Activated gamma-delta T cell treated with Interleukin-2 at 50 U/mL for 16 hours (primary cell): ENCODE measurements at regions not wholly inside any gene's neighbourhood (a gene's known extent, or its start where the extent isn't known, plus 50 kb on each side); places are given as distances from the start of the nearest gene placed in this dataset.

ENCODE experiments used
- DNase-seq: peaks from one replicate; pipeline ENCODE4 v3.0.0-alpha.2; 2020

DNA sequence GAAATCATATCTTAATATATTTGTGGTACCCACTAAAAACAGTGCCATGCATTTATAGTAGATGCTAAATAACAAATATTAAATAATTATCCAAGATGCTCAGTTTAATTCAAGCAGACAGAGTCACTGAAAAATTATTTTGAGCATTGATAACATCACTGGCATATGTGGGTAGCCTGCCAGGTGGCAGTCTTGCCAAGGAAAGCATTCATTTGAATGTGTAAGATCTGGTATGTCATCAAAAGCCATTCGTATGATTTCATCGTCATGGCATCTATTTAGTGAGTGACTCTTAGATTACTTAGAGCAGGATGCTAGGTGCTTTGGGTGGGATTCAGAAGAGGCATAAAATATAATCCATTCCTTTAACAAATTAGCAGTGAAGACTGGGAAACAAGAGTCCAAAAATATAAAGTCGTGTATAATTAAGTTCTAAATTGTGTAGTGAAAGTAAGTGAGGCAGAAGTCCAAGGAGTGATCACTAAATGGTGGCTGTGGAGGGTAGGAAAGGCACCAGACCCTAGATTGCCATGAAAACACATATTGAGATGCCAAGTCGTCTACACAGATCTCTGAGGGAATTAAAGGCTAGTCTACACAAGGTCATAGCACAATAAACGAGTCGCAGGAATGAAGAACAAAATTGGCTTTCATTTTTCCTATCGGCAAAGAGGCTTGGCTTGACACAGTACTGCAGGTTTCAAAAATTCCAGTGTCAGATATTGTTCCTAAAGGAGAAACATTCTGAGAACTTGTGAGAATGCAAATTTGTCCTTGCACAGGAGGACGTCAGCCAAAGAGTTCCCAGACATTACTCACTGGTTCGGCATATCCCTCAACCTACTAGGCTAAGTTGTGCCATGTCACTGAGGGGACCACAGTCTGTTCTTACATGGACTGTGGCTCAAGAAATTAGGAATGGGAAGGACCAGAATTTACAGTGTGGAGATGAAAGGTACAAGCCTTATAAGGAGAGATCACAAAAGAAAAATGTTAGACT is 130.8 kb downstream of the LYPLAL1 start:
- DNase-seq: no peak

DNA sequence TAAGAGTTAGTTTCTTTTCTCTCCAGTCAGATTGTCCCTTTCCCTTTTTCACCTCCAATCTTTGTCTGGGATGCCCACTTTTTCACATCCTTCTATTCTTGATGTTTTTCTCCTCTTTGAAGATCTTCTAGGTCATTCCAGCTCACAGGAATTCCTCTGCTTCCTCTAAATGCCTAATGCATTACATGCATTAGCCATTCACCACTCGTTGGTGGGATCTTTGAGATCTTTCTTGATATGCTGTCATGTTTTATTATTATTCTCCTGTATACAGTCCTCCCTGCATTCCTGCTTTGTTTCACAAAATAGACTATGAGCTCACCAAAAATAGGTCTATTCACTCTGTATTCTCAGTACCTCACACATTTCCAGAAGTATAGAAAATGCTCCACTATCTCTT is 129.0 kb downstream of the LYPLAL1 start:
- no peak for DNase-seq

DNA sequence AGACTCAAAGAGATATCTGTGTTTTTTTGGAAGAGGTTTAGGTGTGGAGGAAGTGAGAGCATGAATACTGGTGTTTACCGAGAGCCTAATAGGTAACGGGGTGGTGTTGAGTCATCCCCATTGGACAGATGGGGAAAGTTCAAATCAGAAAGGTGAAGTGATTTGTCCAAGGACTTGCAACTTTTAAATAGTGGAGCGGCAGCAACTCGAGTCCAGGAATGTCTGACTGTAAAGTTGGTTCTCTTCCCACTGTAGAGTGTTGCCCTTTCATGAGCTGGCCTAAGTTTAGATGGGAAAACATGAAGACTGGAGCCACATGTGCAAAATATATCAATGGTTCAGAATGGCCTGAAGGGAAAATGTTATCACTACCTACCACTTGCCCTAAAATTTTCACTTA is 125.7 kb downstream of the LYPLAL1 start:
- DNase-seq: no peak

DNA sequence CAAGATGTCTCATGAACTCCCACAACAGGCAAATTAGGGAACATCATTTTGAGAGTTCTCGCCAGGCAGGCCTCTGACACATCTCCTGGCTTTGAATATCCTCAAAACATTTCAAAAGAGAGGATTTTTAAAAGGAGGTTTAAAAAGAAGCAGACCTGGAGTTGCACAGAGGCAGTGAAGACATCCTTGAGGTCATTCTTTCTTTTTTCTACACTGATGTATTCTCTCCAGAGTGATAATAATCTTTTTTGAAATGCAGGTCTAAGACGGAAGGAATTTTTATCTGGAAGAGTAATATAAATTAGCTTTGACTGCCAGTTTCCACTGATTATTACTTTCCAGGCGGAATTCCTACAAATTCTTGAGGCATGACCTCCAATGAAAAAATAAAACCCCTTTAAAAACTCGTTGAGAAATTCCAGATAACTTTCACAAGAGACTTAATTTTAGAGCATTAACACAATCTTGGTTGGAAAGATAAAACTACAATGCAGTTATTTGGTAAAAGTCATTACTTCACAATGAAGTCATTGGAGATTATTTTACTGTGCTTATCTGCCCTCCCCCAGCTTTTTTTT is 125.0 kb downstream of the LYPLAL1 start:
- no peak for DNase-seq

DNA sequence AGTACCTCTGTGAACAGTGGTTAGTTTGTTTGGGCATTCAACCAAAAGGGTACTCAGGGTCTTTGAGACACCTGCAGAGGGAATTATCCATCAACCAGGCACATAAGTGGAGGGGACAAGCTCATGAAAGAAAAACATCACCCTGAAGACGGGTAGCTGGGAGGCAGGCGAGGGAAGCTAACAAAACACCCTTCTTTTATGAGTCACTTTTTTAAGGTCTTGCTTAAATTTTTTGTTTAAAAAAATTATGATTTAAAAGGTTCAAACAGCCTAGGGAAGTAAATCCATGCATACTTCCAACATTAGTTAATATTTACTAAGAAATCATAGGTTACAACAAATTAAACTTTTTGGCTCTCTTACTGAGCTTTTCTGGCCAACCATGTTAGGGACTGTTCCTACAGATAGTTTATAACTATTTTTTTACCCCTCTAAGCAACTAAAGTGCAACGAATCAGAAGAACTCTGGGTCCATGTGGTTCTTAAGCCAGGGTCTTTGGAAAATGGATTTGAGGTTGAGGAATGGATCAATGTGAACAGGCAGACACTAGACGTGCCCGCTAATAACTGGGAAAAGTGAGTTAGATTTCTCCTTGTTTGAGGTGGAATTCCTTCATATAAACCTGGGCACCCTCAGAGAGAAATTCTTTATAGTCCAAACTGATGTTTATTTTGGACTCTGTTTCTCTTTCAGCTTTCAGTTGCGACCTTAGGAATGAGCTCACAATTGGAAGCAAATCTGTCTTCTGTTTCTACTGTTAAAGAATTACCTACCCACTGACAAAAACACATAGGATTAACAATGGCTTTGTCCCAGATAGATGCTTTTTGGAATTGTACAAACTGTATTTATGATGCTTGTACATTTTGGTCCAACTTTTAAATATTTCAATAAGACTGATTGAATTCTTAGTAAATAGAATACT is 123.0 kb downstream of the LYPLAL1 start:
- DNase-seq: no peak

DNA sequence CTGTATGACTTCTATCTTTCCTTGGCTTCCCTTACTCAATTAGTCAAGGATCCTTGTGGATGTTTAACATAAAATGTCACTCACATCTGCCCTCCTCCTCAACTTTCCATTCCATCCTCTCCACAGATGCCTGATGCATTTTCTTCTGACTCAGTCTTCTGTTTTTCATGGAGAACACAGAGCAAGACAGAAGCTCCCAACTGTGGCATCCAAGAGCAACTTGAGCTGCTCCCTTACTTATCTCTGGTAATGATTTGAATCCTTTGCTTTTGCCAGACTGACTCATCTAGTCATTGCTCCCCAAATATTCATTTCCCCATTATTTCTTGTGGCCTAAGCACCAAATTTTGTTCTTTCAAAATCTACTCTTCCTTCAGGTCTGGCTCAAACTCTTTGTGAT is 120.6 kb downstream of the LYPLAL1 start:
- no peak for DNase-seq

DNA sequence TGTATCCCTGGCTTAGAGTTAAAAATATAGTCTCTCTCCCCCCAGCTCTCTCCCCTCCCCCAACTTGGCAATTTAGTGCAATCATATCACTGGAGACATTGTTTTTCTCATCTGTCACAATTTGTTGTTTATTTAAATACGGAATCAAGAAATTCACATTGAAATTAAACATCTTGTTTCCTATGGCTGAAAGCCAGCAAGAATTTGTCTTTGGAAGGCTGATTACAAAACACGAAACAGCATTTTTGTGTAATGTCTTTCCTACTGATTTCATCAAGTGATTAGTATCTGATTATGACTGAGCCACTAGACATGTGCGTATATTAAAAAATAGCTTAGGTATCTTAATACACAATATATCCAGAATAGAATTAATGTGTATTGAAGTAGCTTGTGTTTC is 119.7 kb downstream of the LYPLAL1 start:
- no peak for DNase-seq

DNA sequence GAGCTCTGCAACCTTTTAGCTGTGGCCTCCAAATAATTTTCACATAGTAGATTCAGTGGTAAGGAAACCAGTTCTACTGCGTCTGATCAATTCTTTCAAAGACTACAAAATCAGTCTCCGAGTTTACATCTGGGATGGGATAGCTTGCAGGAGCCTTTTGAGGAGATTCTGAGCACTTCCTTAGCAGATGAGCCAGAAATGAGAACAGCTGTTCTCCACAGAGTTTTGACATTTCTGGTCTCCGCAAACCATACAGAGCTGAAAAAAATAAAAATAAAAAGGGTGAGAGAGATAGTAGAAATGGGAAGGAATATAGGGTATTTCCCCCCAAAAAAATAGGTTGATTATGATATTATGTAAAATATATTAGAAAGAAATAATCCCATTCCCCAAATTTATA is 119.3 kb downstream of the LYPLAL1 start:
- no peak for DNase-seq

DNA sequence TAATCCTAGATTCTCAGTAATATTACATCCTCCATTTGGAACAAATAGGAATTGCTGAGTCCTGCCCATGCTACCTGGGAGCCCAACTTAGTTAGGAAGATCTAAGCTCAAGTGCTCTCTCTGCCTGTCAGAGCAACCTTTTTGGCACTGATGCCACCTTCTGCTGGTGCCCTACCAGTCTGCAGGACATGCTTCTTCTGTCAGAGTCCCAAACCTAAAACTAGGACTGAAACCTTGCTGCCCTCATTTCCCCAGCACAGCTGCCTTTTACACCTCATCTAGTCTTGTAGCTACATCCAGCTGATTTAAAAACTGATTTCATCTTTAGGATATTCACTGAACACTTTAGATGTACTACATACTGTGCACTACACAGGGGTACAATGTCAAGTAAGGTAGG is 118.7 kb downstream of the LYPLAL1 start:
- no peak for DNase-seq

DNA sequence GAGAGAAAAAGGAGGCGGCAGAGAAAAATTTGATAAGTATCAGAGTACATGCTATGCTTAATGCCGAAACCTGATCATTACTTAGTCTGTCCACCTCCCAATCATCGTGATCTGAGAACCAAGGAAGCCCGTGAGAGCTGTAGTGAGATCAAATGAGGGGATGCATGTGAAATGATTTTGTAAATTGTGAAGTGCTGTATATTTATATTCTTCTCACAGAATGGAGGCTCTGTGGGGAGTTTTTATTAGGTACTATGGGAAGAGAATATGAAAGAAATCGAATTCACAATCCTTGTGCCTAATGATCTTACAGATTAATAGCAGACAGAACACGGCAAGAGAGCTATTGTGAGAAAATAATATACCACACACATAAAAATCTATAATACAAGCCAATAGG is 115.5 kb downstream of the LYPLAL1 start:
- DNase-seq: no peak

DNA sequence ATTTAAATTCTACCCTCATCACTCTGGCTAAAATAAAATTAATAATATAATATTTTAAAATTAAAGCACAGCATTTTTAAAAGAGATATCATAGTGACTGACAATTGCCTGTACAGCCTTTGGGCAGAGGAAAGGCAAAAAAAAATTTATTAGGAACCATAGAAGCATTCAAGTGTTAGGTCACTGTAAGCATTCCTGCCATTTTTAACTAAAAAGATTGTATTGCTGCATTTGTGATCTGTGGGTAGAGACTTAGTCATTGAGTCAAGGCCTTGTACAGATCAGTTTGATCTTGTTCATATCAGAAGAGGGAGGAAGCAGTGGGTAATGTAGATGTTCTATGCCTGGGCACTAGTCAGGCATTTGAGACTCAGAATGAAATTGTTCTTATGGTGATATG is 109.9 kb downstream of the LYPLAL1 start:
- DNase-seq: no peak

DNA sequence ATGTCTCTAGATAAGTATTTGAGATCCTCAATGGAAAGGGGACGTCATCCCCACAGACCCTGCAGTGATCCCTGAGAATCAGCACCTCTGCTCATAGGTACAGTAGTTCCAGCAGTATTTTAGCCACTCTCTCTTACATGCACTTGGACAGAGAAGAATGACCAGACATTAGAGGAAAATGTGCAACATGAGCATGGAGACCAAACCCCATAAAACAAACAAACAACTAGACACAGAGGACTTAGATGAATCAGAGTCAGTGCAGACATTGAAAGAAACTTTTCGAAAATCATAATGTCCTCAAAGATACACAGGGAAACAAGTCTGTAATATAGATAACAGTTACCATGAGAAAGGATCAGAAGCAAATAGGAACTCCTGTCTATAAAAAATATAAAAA is 108.2 kb downstream of the LYPLAL1 start:
- no peak for DNase-seq

DNA sequence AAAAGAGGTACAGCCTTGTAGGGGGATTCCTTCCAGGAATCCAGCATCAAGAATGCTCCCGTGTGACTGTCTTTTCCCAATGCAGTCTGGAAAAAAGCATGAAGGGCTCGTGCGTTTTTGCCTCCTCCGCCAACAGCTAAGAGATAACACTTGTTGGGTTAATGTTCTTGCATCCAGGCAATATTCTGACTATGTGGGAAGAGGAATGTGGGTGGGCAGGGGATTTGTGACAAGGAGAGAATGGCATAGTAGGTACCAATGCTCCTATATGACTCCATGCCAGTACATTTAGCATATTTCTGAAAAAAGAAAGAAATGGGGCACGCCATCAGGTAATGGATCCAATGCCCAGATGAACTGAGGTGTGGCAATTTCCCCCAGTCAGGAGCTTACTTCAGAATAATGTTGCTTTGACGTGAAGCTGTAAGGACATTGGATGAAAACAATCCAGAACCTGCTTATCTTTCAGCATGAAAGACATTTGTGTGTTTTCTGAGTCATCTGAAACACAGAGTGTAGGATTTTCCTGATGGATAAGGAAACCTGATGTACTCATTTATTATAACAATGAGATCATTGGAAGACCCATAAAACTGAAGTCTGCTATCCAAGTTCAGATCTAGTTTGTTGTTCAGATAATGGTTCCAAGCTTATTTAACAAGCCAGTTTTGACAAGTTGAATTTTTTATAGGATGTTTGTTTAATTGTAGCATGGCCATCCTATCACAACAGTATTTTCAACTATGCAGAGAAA is 105.5 kb downstream of the LYPLAL1 start:
- DNase-seq: no peak

DNA sequence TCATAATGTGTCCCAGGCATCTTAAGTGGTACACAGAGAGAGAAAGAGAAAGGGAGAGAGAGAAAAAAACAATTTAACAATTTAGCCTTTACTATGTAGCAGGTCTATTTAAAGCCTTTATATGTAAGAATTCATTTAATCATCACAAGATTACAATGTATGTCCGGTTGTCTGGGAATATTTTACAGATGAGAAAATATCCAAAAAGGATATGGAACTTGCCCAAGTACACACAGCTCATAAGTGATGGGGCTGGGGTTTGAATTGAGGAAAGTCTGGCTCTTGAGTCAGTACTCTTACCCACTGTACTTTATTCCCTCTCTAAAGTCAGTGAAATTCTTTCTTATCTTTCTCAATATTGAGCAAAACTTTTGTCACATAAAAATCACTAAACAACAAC is 104.6 kb downstream of the LYPLAL1 start:
- DNase-seq: no peak

DNA sequence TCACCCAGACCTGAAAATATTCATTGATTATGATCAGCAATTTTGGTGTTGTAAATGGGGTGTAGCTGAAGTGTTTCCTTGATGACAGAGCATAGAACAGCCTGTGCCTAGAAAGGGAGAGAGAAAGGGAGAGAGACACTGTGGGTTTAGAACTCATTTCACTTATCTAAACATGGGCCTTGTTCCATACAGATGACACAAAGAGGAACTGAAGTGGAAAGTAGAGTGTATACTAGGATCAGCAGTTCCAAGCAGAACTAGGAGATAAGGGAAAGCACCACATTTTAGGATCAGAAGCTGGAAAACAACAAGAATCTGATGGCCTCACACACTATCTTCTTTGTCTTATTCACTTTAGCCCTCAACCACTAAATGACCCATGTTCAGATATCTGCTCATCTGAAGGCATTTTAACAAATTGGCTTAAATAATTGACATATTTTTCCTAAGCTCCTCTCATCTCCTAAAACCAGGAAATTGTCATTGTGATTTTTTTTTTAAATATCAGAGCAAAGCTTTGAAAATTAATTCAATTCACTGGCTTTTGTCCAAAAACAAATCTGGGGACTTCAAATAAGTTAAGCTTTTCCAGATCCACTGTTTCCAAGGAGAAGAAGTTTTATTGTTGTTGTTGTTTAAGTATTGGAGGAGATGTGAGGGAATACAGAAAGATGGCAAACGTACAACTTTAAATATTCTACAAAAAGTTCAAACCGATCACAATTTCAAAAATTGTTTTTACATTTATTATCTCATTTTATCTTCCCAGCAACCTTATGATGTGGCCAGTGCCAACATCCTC is 103.8 kb downstream of the LYPLAL1 start:
- DNase-seq: no peak

DNA sequence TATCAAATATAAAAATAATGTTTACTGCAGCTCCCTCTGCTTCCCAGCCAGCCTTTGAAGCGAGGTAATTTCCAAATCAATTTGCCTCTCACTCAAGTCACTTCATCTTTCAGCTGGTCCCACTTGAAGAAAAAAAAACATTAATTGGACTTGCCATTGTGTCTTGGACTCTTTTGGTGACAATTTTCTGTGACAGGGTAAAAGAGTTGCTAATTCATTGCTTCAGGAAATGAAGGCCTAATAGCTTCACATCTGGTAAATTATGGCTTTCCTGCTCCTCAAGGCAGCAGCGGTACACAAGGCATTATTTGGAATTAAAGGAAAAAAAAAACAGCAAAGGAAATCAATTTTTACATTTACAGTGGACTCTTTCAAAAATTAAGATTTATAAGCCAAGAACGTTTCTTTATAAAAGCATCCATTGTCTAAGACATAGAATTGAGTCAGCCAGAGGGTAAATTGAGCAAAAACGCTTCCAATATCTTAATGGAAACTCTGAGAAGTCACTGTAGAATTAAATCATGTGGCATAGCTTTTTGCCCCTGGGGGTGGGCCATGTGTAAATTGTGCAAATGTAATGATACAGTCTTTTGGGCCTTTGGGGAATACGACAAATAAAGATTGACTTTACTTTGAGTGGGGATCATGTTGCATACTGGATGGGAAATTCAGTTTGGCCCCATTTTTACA is 102.5 kb downstream of the LYPLAL1 start:
- DNase-seq: no peak

DNA sequence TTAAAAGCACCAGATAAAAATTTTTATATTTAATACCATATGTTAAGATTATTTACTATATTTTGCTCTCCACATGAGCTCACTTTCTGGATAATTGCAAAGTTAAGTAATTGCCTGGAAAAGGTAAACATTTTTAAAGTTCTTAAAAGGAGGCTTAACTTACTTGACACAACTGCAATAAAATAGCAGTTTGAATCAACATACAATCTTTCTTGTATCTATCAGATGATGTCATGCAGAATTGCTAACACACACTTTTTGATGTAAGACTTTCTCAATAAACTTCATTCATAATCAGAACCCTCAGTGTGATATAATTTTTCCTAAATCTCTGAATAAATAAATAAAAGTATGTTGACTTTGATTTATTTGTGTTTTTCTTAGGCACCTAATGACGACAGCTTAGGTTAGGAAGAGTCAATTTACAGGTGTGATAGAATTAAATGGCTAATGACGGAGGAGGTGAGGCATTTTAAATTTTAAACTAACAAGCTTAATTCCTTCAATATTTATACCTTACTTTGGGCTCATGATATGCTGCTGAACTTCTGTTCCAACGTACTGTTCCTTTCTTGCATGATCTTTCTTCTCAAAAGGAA is 99.5 kb downstream of the LYPLAL1 start:
- DNase-seq: no peak

DNA sequence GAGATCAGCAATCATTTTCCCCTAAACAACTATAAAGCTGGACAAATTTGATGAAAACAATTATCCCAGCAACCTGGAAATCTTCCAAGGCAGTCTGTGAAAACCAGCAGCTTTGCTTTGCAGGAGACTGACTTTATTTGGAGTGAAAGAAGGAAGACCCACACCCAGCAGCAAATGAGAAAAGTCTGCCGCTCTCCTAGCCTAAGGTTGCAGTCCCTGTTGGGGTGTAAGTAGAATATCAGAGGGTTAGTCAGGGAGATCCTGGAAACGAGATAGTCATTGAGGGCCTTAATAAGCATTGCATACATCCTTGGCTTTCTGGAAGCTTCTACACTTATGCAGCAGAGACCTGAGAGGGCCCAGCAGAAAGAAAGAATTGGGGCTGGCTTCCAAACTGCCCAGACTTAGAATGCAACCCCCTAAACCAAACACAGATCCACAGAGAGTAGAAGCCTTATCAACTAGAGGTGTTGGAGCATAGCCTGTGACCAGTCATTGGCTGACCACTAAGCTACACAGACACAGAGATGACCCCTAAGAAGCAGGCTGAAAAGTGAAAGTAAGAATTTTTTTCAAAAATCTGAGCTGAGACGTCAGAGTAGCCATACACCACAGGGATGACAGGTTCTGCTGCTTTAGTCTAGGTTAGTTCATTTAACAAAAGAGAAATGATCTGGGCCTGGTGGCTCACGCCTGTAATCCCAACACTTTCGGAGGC is 98.3 kb downstream of the LYPLAL1 start:
- DNase-seq: no peak

DNA sequence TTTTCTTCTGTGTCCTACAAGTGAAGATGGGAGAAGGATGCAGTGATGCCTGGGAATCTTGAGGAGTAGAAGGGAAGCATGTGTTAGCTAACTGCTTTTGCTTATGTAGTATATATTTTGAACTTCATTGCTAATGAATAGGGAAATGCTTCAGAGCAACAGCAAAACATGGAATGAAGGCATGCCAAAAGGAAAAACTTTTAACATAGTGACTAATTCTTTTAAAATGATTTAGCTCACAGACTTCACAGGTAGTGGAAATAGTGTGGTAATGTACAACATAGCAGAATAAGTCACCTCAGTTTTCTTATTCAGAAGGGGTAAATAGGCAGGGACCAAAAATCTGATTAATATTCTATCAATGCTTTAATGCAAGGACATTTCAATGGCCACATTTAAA is 95.5 kb downstream of the LYPLAL1 start:
- no peak for DNase-seq

DNA sequence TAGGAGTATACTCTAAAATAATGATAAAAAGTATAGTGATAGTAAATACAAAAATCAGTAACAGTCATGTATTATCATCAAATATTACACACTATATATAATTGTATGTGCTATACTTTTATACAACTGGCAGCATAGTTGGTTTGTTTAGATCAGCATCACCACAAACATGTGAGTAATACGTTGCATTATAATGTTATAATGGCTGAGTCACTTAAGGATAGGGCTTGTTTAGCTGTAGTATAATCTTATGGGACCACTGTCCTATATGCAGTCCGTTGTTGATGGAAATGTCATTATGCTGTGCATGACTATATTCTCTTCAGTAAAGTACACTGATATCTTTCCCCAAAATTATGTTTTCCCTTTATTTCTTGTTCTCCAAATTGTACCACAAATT is 92.8 kb downstream of the LYPLAL1 start:
- DNase-seq: no peak
